NCI-H748 (cell line): ENCODE measurements at regions not wholly inside any gene's neighbourhood (a gene's known extent, or its start where the extent isn't known, plus 50 kb on each side); places are given as distances from the start of the nearest gene placed in this dataset.

ENCODE experiments used
- DNase-seq: peaks from one replicate; lab custom pipeline; 2025; ENCODE audit not compliant: unreplicated experiment; lab: John Stamatoyannopoulos, UW

DNA sequence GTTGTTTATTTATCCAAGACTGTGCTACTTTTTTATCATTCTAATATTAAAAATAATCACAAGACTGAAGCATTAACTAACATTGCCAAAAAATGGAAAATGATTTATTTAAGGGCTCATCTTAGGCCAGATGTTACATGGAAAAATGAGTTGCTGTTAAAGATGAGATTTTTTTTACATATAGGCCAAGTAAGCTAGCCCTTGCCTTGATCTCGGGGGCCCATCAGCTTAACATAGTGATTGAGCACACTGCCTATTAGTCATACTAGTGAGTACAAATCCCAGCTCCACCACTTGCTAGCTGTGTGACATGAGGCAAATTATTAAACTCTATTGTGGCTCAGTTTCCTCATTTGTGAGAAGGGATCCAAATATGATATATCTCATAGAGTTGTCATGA lies 275.9 kb upstream of the SNX7 start:
- no peak for DNase-seq

DNA sequence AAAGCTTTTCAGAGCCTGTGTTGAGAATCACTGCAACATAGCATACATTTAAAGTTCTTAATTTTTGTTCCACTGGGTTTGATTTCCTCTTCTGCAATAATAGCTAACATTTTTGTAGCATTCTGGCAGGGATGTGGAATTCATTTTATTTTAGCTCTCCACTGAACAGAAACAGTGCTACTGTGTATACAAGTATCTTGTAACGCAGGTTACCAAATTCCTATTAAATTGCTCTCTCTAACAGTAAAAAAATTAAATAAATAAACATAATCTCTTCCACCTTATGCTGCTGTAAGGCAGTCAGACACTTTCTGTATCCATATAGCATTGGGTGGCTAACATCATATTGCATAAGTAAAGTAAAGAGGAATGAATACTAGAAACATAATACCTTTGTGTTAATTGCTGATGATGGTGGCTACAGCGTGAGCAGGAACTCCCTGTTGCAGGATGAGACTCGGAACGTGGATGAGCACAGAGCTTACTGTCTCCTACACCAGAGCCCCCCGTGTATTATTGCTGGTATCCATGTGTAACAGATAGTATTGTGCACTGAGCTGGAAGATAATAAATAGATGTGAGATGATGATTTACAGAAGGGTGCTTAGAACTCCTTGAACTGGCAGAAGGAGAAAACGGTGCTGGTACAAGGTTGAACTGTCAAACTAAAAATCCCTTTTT lies 276.9 kb upstream of the SNX7 start:
- DNase-seq, result peak; percentile 25

DNA sequence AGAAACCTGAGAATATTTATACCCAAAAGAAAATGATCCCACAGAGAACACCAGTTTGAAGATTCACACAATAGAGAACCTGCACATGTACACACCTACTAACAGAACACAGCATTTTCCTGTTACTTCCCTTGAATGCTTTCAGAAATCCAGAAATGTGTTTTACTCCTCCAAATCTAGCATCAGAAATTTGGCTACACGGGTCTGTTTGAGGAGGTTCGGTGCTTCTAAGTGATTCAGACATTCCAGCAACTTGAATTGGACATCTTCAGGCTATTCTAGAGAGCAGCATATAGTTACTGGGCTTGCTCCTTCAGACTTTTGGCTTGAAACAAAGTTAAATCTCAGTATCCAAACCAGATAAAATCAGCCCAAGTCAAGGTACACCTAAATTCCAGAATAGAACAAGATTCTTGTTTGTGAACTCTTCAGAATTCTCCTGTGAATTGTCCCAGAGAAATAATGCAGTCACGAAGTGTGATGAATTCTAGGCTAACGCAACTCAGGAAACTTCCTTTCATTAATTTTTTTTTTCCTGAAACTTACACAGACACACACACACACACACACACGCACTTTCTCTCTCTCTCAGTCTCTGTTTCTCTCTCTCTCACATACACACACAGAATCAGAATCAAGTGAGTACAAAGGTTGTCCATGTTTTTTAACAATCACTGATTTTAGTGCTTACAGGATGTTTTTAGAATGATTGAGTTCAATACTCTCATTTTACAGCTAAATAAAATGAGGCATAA lies 278.4 kb upstream of the SNX7 start:
- no peak for DNase-seq

DNA sequence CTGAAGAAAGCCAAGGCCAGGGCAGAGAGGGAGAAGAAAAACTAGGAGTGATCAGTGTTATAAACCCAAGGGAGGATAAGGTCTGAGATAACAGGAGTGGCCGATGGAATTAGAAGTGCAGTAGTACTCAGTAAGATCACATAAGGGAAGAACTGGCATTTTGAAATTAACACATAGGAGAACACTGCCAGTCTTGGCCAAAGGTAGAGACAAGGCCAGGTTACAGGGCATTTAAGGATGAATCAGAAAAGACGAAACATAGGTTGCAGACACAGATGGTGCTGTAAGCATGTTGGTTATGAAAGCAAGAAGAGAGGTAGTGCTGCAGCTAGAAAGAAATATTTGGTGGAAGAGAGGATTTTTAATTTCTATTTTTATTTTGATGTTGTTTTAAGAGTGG lies 278.9 kb upstream of the SNX7 start:
- DNase-seq, result no peak

DNA sequence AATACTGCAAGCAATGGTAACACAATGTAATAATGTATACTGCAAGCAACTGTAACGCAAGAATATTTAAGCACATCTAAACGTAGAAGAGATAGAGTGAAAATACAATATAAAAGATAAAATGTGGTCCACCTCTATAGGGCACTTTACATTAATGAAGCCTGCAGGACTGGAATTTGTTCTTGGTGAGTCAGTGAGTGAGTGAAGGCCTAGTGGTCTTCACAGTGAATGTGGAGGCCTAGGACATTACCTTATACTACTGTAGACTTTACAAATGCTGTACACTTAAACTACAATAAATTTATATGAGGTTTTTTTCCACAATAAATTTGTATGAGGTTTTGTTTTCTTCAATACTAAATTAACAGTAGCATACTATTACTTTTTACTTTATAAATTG lies 287.4 kb upstream of the SNX7 start:
- no peak for DNase-seq

DNA sequence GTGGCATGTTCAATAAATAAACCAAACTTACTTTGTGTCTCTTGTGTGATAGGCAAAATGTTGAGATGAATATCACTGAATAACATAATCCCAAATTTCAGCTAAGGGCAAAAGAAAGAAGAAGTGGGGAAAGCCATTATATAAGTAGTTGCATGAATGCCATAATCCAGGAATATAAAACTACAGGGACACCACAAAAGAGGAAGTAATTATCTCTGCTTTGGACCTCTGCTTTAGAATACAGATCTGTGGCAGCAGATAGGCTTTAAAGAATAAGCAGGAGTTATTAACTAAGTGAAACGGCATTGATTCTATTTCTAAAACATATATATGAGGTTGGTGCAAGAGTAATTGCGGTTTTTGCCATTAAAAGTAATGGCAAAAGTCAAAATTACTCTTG lies 288.5 kb upstream of the SNX7 start:
- DNase-seq, result no peak

DNA sequence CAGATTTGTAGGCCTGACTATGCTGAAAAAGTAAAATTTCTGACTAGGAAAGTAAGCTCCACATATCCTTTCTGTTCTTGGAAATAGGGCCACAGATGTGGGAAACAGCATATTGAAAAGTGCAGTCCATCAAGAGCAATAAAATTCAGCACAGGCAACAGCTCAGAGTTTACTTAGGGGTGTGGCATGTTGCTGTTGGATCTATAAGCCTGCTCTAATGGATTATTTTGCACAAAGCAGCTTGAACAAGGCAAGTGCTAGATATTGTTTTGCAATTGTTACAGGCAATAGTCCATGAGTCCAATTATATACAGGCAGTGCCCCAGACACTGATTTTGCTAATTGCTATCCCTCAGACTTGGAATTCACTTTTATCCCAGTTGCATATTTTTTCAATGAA lies 289.8 kb upstream of the SNX7 start:
- DNase-seq, result peak; percentile 90

DNA sequence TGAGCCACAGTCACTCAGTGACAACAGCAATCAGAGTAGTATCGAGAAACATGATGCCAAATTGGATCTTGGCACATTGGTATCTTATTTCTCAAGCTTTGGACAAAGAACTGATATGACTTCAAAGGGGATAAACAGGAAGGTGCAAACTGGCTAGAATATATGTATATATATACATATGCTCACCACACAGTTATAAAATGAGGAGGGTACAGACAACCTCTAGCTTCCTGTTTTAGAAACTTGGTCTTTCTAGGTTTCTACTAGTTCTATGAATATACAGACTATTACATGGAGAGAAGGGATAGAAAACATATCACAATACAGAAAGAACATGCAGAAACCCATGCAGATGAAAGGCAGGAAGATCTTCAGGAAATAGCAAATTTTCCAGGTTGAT lies 292.1 kb upstream of the SNX7 start:
- no peak for DNase-seq

DNA sequence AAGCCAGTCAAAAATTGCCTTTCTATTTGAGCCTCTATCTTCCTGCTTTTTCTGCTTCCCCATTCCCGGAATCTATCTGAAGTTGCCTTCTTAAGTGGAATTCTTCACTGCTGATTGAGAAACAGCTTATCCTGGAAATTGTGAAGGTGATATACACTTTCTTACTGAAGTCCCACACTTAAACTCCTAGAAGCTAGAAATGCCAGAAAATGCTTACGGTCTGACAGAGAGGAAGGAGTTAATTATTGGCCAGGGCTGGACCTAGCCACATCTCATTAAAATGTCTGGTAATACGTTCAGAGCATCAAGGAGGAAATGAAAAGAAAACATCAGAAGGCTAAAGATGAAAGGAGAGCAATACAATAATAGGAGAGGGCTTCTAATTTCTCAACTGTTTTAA lies 292.5 kb upstream of the SNX7 start:
- no peak for DNase-seq

DNA sequence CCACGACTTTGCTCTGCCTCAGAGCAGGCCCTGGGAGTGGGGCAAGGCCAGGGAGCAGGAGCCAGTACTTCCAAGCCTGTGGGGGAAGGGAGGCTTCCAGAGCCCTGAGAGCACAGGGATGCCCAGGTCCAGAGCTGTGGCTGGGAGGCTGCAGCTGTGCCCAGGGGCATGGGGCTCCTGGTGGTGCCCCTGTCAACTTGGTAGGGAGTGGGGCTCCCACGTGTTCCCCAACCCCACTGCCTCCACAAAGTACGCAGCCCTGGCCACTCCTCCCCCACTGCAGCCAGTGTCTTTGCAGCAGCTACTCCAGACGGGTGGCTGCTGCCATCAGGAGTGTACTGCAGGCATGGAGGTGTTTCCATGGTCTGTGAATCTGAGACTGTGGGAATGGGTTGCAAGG lies 294.1 kb upstream of the SNX7 start:
- DNase-seq, result no peak

DNA sequence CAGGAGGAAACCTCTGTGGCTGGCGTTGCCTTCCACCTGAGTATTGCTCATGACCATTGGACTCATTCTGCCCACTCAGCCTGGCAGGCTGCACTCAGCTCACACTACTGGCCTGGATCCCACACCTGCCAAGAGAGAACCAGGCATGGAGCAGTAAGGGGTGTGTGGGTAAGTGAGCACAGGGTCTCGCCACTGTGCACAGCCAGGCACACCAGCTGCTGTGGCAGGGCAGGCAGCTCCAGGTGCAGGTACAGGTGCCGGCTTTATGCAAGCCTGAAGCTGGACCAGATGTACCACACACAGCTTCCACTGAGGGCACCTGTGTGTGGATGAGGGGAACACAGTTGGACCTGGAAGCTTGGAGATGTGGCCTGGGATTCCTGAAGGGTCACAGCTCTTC lies 295.2 kb upstream of the SNX7 start:
- no peak for DNase-seq

DNA sequence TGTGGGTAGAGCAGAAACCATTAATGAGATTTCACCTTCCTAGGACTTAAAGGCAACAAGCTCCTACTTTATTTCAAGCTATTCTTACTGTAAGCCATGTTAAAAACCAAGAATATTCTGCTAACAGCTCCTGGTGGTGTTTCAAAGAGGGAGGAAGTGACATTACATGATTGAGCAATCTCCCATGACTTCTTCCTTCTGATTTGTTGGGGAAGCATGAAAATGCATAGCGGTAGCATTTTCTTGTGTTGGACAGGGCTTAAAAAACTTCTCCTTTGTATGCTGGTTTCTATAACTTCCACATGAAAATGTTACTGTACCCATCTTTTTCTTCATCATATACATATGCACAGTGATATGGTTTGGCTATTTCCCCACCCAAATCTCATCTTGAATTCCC lies 297.0 kb upstream of the SNX7 start:
- DNase-seq, result no peak

DNA sequence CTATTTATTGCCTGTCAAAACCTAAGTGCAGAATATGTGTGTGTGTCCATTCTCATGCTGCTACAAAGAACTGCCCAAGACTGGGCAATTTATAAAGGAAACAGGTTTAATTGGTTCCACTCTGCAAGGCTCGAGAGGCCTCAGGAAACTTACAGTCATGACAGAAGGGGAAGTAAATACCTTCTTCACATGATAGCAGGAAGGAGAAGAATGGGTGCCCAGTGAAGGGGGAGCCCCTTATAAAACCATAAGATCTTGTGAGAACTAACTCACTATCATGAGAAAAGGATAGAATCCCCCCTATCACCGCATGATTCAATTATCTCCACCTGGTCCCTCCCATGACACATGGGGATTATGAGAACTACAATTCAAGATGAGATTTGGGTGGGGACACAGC lies 300.7 kb upstream of the SNX7 start:
- no peak for DNase-seq

DNA sequence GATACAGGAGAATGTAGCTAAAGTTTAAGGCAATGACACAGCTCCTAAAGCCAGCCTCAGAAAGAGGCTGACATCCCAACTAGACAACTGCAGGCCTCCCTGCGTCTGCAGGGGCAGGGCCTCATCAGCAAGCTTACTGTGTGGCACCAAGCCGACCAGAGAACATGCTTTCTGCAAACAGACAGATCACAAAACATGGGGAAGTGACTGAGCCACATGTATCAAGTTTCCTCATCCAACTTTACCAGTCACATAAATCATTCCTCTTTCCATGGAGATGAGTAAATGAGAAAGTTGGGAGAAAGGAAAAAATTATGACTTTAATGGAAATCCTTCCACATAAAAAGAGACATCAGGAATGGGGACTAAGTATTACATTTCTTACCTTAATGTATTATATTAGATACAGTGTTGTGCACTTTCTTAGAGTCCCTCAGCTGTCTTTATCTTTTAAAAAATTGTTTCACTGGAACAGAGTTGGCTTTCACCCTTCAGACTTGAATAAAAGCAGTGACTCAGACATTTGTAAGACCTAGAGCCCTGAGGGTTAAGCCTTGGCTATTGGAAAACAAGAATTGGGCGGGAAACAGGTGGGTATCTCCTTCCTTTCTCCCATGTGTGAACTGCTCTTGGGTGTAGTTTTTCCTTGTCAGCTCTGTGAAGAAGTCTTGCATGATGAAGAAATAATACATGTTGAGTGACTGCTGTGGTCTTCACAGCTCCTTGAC lies 305.7 kb upstream of the SNX7 start:
- peak; percentile 2 for DNase-seq

DNA sequence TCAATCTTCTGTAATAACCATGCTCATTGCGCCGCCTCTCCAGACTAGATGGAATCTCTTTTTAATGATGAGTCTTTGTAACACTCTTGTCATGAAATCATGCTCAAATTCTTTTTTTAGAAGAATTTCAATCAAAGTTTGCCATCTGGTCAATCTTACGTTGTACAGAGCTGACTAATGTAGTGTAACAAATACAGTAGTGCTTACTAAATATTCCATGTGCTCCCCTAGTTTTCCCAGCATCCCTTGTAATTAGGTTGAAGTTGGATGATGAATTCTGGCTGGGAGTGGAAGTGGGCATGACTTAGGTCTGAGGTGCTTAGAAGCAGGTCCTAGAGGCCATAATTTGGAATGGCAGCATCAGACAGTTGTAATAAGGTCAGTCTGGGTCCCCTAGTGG lies 309.1 kb upstream of the SNX7 start:
- no peak for DNase-seq

DNA sequence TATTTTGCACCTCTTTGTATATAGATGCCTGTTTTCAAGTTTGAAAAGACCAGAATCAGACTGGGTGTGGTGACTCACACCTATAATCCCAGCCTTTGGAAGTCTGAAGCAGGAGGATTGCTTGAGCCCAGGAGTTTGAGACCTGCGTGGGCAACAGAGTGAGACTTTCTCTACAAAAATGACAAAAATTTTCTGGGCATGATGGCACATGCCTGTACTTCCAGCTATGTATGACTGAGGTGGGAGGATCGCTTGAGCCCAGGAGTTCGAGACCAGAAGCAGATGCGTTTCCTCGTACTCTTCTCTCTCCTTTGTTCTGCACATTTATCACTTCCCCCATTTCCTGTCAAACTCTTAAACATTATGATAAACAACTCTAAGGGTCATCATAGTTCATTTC lies 310.0 kb upstream of the SNX7 start:
- DNase-seq, result no peak

DNA sequence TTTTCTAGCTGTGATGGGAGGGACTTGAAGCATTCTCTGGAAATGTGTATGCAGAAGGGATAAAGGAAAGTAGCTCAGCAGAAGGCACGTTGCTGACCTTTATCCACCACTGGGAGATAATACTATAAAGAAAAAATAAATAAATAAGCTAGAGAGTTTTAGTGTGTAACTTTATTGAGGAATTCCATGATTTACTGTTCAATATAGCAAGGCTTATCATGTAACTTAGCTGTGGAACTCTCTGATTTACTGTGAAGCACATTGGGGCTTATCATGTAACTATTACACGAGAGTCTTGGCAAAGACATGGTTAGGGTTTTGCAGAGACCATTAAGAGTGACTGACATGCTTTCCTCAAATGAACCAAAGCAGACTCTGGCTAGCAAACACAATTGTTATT lies 316.1 kb upstream of the SNX7 start:
- DNase-seq, result no peak

DNA sequence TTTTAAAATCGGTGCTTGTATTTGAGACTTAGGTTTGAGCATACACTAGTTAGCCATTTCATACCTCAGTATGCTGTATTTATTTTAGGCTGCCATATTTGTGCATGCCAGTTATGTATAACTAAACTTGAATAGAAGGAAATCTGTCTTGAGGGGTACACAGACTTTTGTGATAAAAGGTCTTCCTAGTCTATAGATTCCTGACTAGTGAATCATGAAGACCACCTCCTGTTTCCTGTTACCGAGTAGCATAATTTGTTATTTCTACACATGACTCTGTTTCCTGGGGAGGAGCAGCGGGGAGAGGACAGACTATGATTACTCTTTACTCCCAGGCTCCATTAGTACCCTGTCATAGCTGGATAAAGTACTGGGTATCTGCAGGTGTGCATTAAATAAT lies 316.8 kb upstream of the SNX7 start:
- DNase-seq, result peak; percentile 35

DNA sequence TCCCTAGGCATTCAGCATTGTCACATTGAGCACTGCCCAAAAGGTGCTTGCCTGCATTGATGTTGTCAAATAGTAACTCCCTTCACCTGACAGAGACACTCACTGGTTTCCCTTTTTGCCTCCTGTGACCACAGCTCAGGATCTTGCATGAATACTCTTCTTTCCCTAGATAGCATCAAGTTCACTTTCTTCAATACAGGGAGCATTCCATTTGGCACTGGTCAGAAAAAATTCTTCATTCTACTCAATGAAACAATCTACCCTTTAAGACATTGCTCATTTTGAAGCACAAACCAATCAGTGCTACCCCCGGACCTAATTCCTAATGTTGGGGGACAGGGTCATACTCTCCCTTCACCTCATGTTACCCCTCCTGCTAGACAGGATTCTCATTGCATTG lies 319.0 kb upstream of the SNX7 start:
- DNase-seq, result no peak

DNA sequence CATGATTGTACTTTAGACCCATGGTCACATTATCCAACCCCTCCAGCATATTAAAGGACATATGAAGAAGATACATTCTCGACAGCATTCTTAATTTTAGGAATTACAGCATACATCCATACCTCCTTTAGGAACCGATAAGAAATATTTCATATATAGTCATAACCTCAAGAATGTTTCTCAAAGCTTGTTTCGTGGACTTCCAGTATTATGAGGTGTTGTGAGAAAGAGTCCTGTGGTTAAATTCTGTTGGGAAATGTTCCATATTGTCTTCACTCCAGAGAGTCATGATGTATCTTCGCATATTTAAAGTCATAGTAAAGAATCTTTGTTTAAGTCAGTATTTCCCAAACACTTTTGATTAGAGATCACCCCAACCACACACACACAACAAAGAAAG lies 321.0 kb upstream of the SNX7 start:
- no peak for DNase-seq

DNA sequence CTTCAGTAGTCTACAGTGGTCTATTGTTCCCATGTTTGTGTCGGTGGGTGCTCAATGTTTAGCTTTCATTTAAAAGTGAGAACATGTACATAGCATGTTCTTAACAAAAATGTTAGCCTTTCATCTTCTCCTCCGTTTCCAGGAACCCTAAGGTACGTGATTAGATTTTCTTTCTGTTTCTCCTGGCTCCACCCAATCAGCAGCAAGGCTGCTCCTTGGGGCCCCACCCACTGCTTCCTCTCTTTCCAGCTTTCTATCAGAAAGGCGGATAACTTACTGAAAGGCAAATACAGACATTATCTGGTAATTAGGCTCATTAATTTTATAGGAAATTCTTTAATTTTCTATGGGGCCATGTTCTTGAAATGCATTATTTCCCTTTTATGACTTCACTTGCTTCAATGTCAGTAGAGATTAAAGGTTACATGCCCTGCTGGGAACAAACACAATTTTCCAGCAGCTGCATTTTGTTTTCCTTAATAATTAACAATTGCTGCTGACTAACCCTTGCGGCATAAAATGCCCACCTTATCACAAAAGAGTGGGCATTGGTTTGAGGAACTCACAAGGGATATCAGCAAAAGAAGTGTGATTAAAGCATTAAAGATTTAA lies 324.9 kb upstream of the SNX7 start:
- DNase-seq, result peak; percentile 93

DNA sequence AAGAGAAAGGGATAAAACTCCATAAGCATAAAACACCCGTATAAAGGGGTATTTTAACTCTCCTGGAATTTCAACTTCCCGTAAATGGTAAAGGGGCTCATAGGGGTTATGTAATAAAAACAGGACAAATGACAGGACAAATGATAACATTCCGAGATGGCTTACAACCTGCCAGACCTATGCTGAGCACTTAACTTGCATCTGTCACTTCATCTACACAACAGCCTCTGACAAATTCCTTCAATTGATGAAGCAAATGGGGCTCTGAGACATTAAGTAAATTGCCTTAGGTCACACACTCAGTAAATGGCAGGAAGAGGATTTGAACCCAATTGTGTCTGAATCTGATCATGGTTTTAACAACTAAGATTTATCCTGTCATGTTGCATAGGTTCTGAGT lies 327.6 kb upstream of the SNX7 start:
- no peak for DNase-seq
